Right renal pelvis (tissue), 4 donors: ENCODE measurements at regions not wholly inside any gene's neighbourhood (a gene's known extent, or its start where the extent isn't known, plus 50 kb on each side); places are given as distances from the start of the nearest gene placed in this dataset.
"Not testable (repeated sequence)": the region's sequence is repeated elsewhere in the genome, so short reads cannot be mapped to it uniquely, and the experiment has no call there.

Experiments
- DNase-seq, 4 donors: peaks; one replicate each; pipeline ENCODE4 v3.0.0-alpha.2; 2013; ENCODE audit warnings: low read depth in 4 of 4, low spot score in 3 of 4, missing footprints in 1 of 4

GRCh38 chr16:5234295-5235050 lies 136.9 kb upstream of the EEF2KMT start:
- no peak for DNase-seq

DNA sequence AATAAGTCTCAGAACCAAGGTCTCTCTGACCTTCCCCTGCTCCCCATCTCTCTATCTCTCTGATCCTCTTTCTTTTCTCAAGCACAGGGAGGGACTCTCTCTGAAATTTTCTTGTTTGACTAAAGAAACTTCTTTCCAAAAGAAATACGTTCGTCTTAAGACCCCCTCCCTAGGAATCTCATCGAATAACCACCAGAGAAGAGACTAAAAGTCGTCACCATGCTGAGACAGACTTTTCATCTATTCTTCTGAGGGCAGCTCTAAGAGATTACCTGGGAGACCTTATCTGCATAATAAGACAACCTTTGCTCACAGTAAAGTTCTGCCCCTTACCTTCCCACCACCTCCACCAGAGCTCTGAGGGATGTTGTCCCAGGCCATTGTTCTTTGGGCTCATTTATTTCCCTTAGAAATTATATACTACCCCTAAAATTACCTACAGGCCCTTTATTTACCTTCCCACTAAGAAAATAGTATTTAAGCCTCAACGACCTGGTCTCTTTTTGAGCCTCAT lies 133.7 kb upstream of the EEF2KMT start:
- DNase-seq, result no peak

DNA sequence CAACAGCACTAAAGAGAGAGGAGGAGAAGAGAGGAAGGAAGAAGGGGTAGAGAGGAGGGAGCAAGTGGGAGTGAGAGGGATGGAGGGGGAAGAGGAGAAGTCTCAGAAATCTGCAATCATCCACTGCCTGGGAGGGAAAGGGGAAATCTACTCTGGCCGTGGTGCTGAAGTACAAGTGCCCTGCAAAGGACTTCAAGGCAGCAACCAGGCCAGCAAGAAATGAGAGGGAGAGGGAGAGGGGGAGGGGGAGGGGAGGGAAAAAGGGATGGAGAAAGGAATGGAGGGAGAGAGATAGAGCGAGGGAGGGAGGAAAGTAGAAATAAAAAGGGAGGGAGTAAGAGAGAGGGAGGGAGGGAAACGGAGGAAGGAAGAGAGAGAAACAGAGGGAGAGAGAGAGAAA lies 130.8 kb upstream of the EEF2KMT start:
- DNase-seq, result no peak

GRCh38 chr16:5225931-5226655 lies 128.5 kb upstream of the EEF2KMT start:
- DNase-seq, result no peak

GRCh38 chr16:5222761-5223160 lies 125.2 kb upstream of the EEF2KMT start:
- DNase-seq, result no peak

DNA sequence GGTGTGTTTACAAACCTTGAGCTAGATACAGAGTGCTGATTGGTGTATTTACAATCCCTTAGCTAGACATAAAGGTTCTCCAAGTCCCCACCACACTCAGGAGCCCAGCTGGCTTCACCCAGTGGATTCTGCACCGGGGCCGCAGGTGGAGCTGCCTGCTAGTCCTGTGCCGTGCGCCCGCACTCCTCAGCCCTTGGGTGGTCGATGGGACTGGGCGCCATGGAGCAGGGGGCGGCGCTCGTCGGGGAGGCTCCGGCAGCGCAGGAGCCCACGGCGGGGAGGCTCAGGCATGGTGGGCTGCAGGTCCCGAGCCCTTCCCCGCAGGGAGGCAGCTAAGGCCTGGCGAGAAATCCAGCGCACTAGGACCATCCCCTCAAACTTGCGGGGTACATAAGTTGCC lies 124.2 kb upstream of the EEF2KMT start:
- DNase-seq, result not testable (repeated sequence)

- no peak for DNase-seq
Observed at GRCh38 chr16:5220705-5221104, 123.1 kb upstream of the EEF2KMT start.

DNA sequence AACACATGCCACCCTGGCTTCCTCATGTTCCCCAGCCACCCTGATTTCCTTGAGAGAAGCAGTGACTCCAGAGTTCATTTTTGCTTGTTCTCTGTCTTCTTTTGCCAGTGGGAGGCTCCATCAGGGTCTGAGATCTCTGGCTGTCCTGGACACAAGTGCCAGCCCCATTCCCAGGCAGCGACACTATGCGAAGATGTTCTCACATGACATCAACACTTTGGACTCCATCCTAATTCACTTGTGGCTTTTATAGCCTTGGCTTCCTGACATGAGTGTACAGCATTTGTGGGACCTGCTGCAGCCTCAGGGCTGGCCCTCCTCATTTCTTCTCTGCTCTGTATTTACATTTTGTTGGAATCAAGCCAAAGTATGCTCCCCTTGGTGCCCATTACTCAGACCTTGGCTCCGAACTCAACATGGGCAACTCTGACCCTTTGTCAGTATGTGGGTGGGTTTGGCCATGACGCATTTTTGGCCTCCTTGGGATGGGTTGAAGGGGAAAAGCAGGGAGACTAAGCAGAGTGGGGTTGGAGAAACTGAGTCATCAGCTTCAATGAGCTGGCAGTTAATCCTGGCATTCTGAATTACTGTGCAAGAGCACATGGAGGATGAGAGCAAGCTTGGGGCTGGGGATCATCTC lies 119.0 kb upstream of the EEF2KMT start:
- no peak for DNase-seq

- no peak for DNase-seq
Observed at GRCh38 chr16:5215901-5216300, 118.3 kb upstream of the EEF2KMT start.

- no peak for DNase-seq
Observed at GRCh38 chr16:5214466-5214865, 116.9 kb upstream of the EEF2KMT start.

DNA sequence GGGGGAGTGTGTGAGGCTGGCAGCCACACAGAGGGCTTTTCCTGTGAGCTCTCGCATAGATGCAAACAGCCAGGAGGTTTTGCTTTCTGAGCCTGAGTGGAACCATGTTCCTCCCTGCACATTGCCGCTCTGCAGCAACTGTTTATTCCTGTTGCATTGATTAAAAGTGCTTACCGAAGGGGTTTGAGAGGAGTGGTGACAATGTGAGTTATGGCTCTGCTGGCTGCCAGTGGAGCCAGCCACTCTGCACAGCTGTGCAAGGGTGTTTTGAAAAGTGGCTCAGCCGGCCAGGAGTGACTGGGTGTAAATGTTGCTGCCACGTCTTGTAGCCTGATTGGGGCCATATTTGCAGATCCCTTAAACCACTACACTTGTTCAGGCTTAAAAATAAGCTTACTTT lies 114.9 kb upstream of the EEF2KMT start:
- not testable (repeated sequence) for DNase-seq

DNA sequence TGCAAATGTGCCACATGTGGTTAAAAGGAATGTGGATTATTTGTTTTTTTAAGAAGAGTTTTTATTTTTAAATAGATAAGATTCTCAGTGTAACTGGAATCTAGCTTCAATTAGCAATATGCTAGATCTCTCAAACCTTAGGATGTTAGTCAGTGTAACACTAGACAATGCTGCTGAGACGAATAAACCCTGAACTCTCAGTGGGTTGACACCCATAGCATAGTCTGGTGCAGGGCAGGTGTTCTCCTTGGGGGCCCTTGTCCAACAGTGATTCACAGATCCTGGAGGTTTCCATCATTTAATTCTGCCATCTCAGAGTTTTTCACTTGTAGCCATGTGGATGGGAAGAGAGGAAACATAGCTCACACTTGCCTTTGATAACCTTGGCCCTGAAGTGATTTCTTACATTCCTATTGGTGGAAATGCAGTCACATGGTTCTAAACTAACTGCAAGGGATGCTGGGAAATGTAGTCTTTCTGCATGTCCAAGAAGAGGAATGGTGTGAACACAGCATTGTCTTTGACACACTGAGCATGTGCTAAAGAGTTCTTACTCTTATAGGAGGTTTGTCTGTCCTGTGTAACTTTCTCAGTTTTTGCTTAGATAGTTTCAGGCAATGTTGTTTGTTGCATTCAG lies 110.4 kb upstream of the EEF2KMT start:
- DNase-seq, result not testable (repeated sequence)

DNA sequence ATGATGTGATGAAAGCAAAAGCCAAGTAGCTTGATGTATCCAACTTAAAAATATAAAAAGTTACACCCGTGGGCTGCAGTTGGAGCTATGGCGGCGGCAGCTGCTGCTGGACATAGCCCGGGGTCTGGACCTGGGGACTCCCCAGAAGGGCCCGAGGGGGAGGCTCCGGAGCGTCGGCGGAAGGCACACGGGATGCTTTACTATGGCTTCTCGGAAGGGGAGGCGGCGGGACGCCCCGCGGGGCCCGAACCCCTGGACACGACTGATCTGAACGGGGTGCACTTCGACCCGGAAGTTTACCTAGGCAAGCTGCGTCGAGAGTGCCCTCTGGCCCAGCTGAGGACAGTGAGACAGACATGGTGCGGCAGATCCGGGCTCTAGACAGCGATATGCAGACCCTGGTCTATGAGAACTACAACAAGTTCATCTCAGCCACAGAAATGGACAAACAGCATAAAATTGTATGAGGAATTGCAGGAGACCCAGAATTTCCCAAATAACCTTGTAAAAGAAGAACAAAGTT lies 109.5 kb upstream of the EEF2KMT start:
- no peak for DNase-seq

DNA sequence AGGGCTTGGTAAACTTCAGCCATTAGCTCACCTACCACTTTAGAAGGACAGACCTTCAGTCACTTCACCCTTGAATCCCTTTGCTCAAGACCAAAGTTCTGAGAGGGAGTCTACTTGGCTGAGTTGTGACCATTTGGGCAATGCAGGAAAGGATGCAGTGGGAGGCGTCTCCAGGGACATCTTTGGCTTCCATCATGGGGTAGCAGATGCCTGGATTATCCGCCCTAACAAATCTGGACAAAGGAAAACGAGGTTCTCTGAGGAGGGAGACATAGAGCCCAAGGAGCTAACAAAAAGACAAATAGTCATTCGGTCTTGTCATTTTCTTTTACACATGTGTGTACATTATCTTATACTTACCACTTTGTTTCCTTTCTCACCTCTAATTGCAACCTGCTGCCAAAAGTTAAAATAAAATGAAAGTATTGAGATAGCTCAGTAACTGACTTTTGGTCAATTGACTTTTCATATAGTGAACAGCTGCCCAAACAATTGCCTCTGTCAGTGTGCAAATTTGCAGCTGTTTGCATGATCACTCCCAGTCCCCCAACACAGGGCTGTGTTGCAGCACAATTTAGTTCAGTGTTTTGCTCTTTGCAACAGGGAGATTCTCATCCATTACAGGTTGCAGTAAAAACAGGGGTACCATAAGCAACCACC lies 108.9 kb upstream of the EEF2KMT start:
- DNase-seq, result no peak

- no peak for DNase-seq
Observed at GRCh38 chr16:5205361-5206040, 107.9 kb upstream of the EEF2KMT start.

- DNase-seq, result not testable (repeated sequence)
Observed at GRCh38 chr16:5203675-5204074, 106.1 kb upstream of the EEF2KMT start.

DNA sequence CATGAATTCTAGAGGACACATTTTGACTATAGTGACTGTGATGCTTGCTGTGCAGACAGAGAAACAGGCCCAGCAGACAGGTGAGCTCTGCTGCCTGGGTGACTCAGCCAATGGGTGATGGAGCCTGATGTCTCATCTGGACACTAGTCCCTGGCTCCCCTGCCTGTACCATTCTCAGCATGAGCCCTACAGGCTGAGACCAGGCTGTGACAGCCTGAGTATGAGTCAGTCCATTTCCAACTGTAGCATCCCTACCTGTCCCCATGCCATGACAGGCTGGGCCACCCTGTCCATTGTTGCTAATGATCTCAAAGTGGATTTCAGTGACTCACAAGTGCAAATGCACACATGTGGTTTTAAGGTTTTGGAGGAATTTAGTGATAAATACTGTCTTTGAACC lies 102.5 kb upstream of the EEF2KMT start:
- no peak for DNase-seq

DNA sequence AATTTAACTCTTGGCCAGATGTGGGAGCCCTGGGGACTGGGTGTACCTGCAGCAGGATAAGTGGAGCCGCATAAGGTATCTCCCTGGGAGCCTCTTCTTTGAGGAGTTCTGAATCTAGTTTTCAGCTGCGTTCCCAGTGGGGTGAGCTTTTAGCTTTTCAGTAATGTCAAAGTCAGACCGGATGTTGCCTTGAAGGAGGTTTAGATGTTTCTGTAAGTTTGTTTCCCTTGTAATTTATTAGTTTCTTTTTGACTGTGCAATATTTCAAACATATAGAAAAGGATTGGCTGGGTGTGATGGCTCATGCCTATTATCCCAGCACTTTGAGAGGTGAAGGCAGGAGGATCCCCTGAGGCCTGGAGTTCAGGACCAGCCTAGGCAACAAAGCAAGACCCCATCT lies 98.6 kb upstream of the EEF2KMT start:
- DNase-seq, result no peak

DNA sequence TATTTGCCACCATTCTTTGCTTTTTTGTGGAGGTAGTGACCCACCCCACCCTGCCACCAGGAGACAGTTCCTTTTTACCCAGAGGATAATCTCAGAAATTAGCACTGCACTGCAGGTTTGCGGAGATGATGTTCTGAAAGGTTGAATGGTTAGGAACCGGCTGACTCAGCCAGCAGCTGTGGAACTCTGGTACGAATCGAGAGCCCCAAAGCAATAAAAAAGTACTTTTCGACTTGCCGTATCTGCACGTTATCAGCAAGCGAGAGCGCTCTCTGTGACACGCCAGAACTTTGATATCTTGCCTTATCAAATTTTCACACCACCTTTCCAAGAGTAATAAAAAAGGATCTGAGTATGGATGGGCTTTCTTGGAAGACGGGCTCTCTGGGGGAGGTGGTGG lies 96.3 kb upstream of the EEF2KMT start:
- DNase-seq, result no peak

- DNase-seq, result no peak
Observed at GRCh38 chr16:5188989-5189352, 91.4 kb upstream of the EEF2KMT start.
